OCI-LY3 (cell line): ENCODE measurements at regions not wholly inside any gene's neighbourhood (a gene's known extent, or its start where the extent isn't known, plus 50 kb on each side); places are given as distances from the start of the nearest gene placed in this dataset.
A peak's percentile ranks its signal among the peaks of the same experiment; 100 is the strongest.

Experiments used
- H2AFZ ChIP-seq: fragments of 200-600, 300-600 bp; shearing (Covaris generic); 2 replicates; pipeline ENCODE4 v1.6.0; 2014; ENCODE audit warnings: antibody characterized with exemption, low read depth, low read length
- H3K27ac ChIP-seq: fragments of 200-600, 300-600 bp; sonication (generic); 2 replicates; pipeline ENCODE4 v1.5.1; 2014; ENCODE audit warnings: mild to moderate bottlenecking, low read length, moderate library complexity, mixed read lengths
- H3K27me3 ChIP-seq: fragments of 200-600, 300-600 bp; sonication (generic); 2 replicates; pipeline ENCODE4 v1.6.1; 2014; ENCODE audit warnings: low read depth, low read length, mixed read lengths
- H3K36me3 ChIP-seq: fragments of 200-600, 300-600 bp; sonication (generic); replicated peaks from 2 replicates; pipeline ENCODE3; 2014; ENCODE audit warnings: low read depth, low read length, mixed read lengths
- H3K4me1 ChIP-seq: fragments of 300-600, 200-600 bp; sonication (generic); 2 replicates; pipeline ENCODE4 v1.6.1; 2014; ENCODE audit warnings: low read length, mixed read lengths
- H3K4me2 ChIP-seq: fragments of 200-600, 300-600 bp; sonication (generic); 2 replicates; pipeline ENCODE4 v1.6.1; 2014; ENCODE audit warnings: low read length, mixed read lengths
- H3K4me3 ChIP-seq: fragments of 300-600, 200-600 bp; sonication (generic); 2 replicates; pipeline ENCODE4 v1.5.1; 2014; ENCODE audit warnings: antibody characterized with exemption, mild to moderate bottlenecking, low read length, moderate library complexity
- H3K79me2 ChIP-seq: fragments of 300-600, 200-600 bp; shearing (Covaris generic); 2 replicates; pipeline ENCODE4 v1.6.1; 2014; ENCODE audit warnings: mild to moderate bottlenecking, low read length, mixed read lengths
- H3K9ac ChIP-seq: fragments of 300-600, 200-600 bp; shearing (Covaris generic); 2 replicates; pipeline ENCODE4 v1.6.0; 2014; ENCODE audit warnings: mild to moderate bottlenecking, low read length, moderate library complexity
- H3K9me3 ChIP-seq: fragments of 200-600, 300-600 bp; shearing (Covaris generic); 2 replicates; pipeline ENCODE4 v1.6.1; 2014; ENCODE audit warnings: low read length, mixed read lengths; ENCODE audit not compliant: insufficient read depth
- H4K20me1 ChIP-seq: fragments of 200-600, 300-600 bp; sonication (generic); 2 replicates; pipeline ENCODE4 v1.6.1; 2016; ENCODE audit warnings: low read length, mixed read lengths; ENCODE audit not compliant: insufficient read depth
- CTCF ChIP-seq: fragments of 200-600, 300-600 bp; sonication (generic); IDR thresholded peaks from 2 replicates; pipeline ENCODE4 v1.5.1; 2014; ENCODE audit warnings: antibody characterized with exemption, low read length, low read depth
- EZH2phosphoT487 ChIP-seq: fragments of 200-600 bp; shearing (Covaris generic); IDR thresholded peaks from 2 replicates; pipeline ENCODE4 v1.6.1; 2018; ENCODE audit warnings: antibody characterized with exemption, mixed run types, low read depth

DNA sequence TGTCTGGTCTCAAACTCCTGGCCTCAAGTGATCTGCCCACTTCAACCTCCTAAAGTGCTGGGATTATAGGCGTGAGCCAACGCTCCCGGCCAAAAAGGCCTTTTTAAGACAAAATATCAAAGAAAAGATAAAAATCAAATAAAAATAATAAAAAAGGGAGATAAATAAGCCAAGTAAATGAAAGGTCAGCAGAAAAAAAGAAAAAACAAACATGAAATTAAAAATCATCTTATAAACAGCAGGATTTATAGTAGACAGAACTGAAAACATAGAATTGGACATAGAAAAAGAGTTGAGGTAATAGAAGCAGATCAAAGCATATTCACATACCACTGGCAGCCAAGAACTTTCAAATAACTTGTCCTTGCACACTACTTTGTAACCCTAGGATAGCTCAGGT is 983.4 kb downstream of the ROBO2 start:
- Histone ChIP-seq H3K27ac (no peak overlapping the region), H2AFZ (no peak overlapping the region), H3K27me3 (no peaks in the 10 kb centered on the region), H3K4me1 (no peaks in the 10 kb centered on the region), H3K9ac (no peak overlapping the region), H3K4me3 (no peak overlapping the region), H3K36me3 (no peaks in the 10 kb centered on the region), H4K20me1 (no peaks in the 10 kb centered on the region), H3K79me2 (no peaks in the 10 kb centered on the region), H3K9me3 (no peaks in the 10 kb centered on the region), H3K4me2 (no peak overlapping the region)
- TF ChIP-seq EZH2phosphoT487 (no peak), CTCF (no peak)

DNA sequence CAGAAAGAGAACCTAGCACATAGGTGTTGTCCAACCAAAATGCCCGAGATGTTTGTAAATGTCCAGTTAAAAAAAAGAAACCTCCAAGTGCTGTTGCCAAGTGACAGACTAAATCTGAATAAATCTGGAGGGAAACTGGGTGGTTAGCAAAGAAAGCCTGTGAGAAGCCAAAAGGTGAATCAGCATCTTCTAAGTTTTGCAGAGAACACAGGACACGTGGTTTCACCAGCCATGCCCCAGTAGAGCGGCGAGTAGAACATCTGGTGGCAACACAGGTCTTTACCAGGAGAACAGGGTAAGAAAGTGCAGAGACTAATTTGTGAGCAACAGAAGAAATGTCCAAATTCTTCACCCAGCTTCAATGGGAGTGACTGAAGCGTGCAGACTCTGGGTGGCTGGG is 986.0 kb downstream of the ROBO2 start:
- Histone ChIP-seq H4K20me1 (no peaks in the 10 kb centered on the region), H3K4me1 (no peaks in the 10 kb centered on the region), H3K4me2 (no peak overlapping the region), H3K9ac (no peak overlapping the region), H3K4me3 (no peak overlapping the region), H3K27ac (no peak overlapping the region), H3K79me2 (no peaks in the 10 kb centered on the region), H2AFZ (no peak overlapping the region), H3K9me3 (no peaks in the 10 kb centered on the region), H3K27me3 (no peaks in the 10 kb centered on the region), H3K36me3 (no peaks in the 10 kb centered on the region)
- TF ChIP-seq EZH2phosphoT487 (no peak), CTCF (no peak)

DNA sequence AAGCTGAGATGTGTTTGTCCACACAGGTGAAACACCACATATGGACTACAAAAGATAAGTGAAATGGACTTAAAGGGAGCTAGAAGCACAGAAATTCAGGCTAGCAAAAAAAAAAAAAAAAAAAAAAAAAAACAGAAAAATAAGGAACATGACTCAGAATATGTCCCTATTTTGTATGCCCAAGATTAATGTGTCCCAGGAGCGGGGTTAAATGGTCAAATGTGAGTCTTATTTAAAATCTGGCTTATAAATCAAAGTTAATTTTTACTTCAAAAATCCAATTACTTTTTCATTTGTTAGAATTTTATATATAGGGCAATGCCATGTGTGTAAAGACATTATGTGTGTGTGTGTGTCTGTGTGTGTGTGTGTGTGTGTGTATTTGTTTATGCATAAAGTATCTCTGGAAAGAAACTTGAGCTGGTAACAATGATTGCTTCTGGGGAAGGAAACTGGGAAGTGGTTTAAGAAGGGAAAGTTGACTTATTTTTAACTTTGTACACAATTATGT is 986.5 kb downstream of the ROBO2 start:
- H3K4me2 ChIP-seq: no peak overlapping the region
- TF ChIP-seq CTCF (no peak), EZH2phosphoT487 (no peak)
- no peaks in the 10 kb centered on the region for H3K36me3 ChIP-seq
- H3K79me2 ChIP-seq: no peaks in the 10 kb centered on the region
- H3K9me3 ChIP-seq: no peaks in the 10 kb centered on the region
- no peak overlapping the region for H3K9ac ChIP-seq
- H3K4me1 ChIP-seq: no peaks in the 10 kb centered on the region
- no peaks in the 10 kb centered on the region for H3K27me3 ChIP-seq
- no peak overlapping the region for H3K4me3 ChIP-seq
- no peak overlapping the region for H2AFZ ChIP-seq
- H3K27ac ChIP-seq: no peak overlapping the region
- H4K20me1 ChIP-seq: no peaks in the 10 kb centered on the region

GRCh38 chr3:78029775-78030174 is 989.9 kb downstream of the ROBO2 start:
- Histone ChIP-seq H2AFZ (no peak overlapping the region), H4K20me1 (no peaks in the 10 kb centered on the region), H3K27ac (no peak overlapping the region), H3K79me2 (no peaks in the 10 kb centered on the region), H3K36me3 (no peaks in the 10 kb centered on the region), H3K4me1 (peaks cover 3% of the 10 kb centered on the region; the same call in 1 of the 2 replicates), H3K4me3 (no peak overlapping the region), H3K27me3 (no peaks in the 10 kb centered on the region), H3K9me3 (no peaks in the 10 kb centered on the region), H3K4me2 (no peak overlapping the region), H3K9ac (no peak overlapping the region)
- TF ChIP-seq CTCF: peak; percentile 7; the same call in 1 of the 2 replicates
- TF ChIP-seq EZH2phosphoT487: no peak
